BLaER1 treated with 17β-estradiol and CSF1 and Interleukin-3, amounts not matched to agents 10 nM and 100 nM (cell line): ENCODE measurements at regions not wholly inside any gene's neighbourhood (a gene's known extent, or its start where the extent isn't known, plus 50 kb on each side); places are given as distances from the start of the nearest gene placed in this dataset.
"Not testable (repeated sequence)": the region's sequence is repeated elsewhere in the genome, so short reads cannot be mapped to it uniquely, and the experiment has no call there.

Experiments
- H3K27ac ChIP-seq, 11 experiments: shearing (Covaris generic); formaldehyde crosslinking; 2 replicates each; pipeline ENCODE4 v1.8.1; 2022
- H3K27me3 ChIP-seq, 11 experiments: shearing (Covaris generic); formaldehyde crosslinking; 2 replicates each; pipeline ENCODE4 v1.8.1; 2022
- H3K36me3 ChIP-seq, 11 experiments: shearing (Covaris generic); formaldehyde crosslinking; 2 replicates each; pipeline ENCODE4 v1.8.1; 2022
- H3K4me1 ChIP-seq, 10 experiments: shearing (Covaris generic); formaldehyde crosslinking; 2 replicates each; pipeline ENCODE4 v1.8.1; 2022
- H3K4me2 ChIP-seq, 11 experiments: shearing (Covaris generic); formaldehyde crosslinking; 2 replicates each; pipeline ENCODE4 v1.8.1; 2022
- H3K4me3 ChIP-seq, 10 experiments: shearing (Covaris generic); formaldehyde crosslinking; 2 replicates each; pipeline ENCODE4 v1.8.1; 2022
- H3K9ac ChIP-seq, 11 experiments: shearing (Covaris generic); formaldehyde crosslinking; 2 replicates each; pipeline ENCODE4 v1.8.1; 2022
- H3K9me3 ChIP-seq, 11 experiments: shearing (Covaris generic); formaldehyde crosslinking; replicated peaks in 1 of 11; 2 replicates each; pipeline ENCODE4 v1.8.1; 2022
- H4K20me1 ChIP-seq, 11 experiments: shearing (Covaris generic); formaldehyde crosslinking; 2 replicates each; pipeline ENCODE4 v1.8.1; 2022
- Cebpa-rat ChIP-seq, 11 experiments: shearing (Covaris generic); IDR thresholded peaks; 2 replicates each; pipeline ENCODE4 v1.8.1; 2022

GRCh38 chr11:69898123-69898522 is 78.9 kb upstream of the FGF3 start:
- no peak overlapping the region for H3K27ac ChIP-seq
- no peaks in the 10 kb centered on the region for H3K9me3 ChIP-seq
- H3K4me1 ChIP-seq = peaks cover 0 to 25% (median 11%) of the 10 kb centered on the region in 10 experiments; a peak in 17 of 20 replicates
- no peak for TF ChIP-seq Cebpa-rat (IDR thresholded peaks at IDR 0.05)
- H4K20me1 ChIP-seq = peaks cover 0 to 4% (median 0%) of the 10 kb centered on the region in 11 experiments; a peak in 3 of 22 replicates
- H3K4me2 ChIP-seq = no peak overlapping the region
- H3K36me3 ChIP-seq = no peaks in the 10 kb centered on the region
- peaks cover 0 to 10% (median under 1%) of the 10 kb centered on the region in 11 experiments; a peak in 7 of 22 replicates for H3K27me3 ChIP-seq
- no peak overlapping the region for H3K4me3 ChIP-seq
- H3K9ac ChIP-seq = no peak overlapping the region

GRCh38 chr11:69899957-69900821 is 81.0 kb upstream of the FGF3 start:
- Histone ChIP-seq H3K27ac (no peak overlapping the region), H3K4me2 (no peak overlapping the region), H3K27me3 (peaks cover 0 to 23% (median 6%) of the 10 kb centered on the region in 11 experiments; a peak in 7 of 22 replicates), H3K36me3 (no peaks in the 10 kb centered on the region), H3K4me3 (no peak overlapping the region), H4K20me1 (peaks cover 0 to 20% (median 8%) of the 10 kb centered on the region in 11 experiments; a peak in 8 of 22 replicates), H3K9me3 (no peaks in the 10 kb centered on the region), H3K4me1 (peaks cover 0 to 31% (median 28%) of the 10 kb centered on the region in 10 experiments; a peak in 19 of 20 replicates), H3K9ac (no peak overlapping the region)
- TF ChIP-seq Cebpa-rat (IDR thresholded peaks at IDR 0.05) = no peak

GRCh38 chr11:69900822-69901302 is 81.6 kb upstream of the FGF3 start:
- peaks cover 0 to 25% (median 12%) of the 10 kb centered on the region in 11 experiments; a peak in 12 of 22 replicates for H4K20me1 ChIP-seq
- H3K27ac ChIP-seq = not testable (repeated sequence)

GRCh38 chr11:69902337-69902736 is 83.1 kb upstream of the FGF3 start:
- H3K4me1 ChIP-seq = peaks cover 10 to 53% (median 43%) of the 10 kb centered on the region in 10 experiments
- peaks cover 0 to 30% (median 6%) of the 10 kb centered on the region in 11 experiments; a peak in 7 of 22 replicates for H3K27me3 ChIP-seq
- H3K36me3 ChIP-seq = no peaks in the 10 kb centered on the region
- H3K27ac ChIP-seq = no peak overlapping the region
- no peak overlapping the region for H3K4me3 ChIP-seq
- no peak for TF ChIP-seq Cebpa-rat (IDR thresholded peaks at IDR 0.05)
- peaks cover 0 to 37% (median 15%) of the 10 kb centered on the region in 11 experiments; a peak in 12 of 22 replicates for H4K20me1 ChIP-seq
- H3K9ac ChIP-seq = no peak overlapping the region
- H3K9me3 ChIP-seq = no peaks in the 10 kb centered on the region
- peak overlapping the region in 9 of 11 experiments; percentile 7 to 87 (median 80); a peak in 9 of 22 replicates for H3K4me2 ChIP-seq

More at GRCh38 chr11:69900822-69901302, 81.6 kb upstream of the FGF3 start:
- H3K4me1 ChIP-seq = peaks cover 4 to 38% (median 34%) of the 10 kb centered on the region in 10 experiments
- not testable (repeated sequence) for H3K4me3 ChIP-seq, H3K9me3 ChIP-seq, H3K4me2 ChIP-seq, H3K9ac ChIP-seq, H3K36me3 ChIP-seq
- peaks cover 0 to 30% (median 6%) of the 10 kb centered on the region in 11 experiments; a peak in 7 of 22 replicates for H3K27me3 ChIP-seq

GRCh38 chr11:69903211-69903610 is 84.0 kb upstream of the FGF3 start:
- 0 out of 22 replicates have a peak overlapping the region, but pooled peaks of 1 of the 11 experiments have one; percentile 22 for H3K9ac ChIP-seq
- H4K20me1 ChIP-seq = peaks cover 0 to 43% (median 15%) of the 10 kb centered on the region in 11 experiments; a peak in 12 of 22 replicates
- H3K4me3 ChIP-seq = no peak overlapping the region
- peaks cover 0 to 31% (median 7%) of the 10 kb centered on the region in 11 experiments; a peak in 9 of 22 replicates for H3K27me3 ChIP-seq
- H3K4me2 ChIP-seq = peak overlapping the region in 10 of 11 experiments; percentile 3 to 91 (median 82); a peak in 17 of 22 replicates
- no peak for TF ChIP-seq Cebpa-rat (IDR thresholded peaks at IDR 0.05)
- H3K9me3 ChIP-seq = no peaks in the 10 kb centered on the region
- no peaks in the 10 kb centered on the region for H3K36me3 ChIP-seq
- no peak overlapping the region for H3K27ac ChIP-seq
- peaks cover 10 to 61% (median 49%) of the 10 kb centered on the region in 10 experiments for H3K4me1 ChIP-seq

GRCh38 chr11:69904161-69904973 is 85.2 kb upstream of the FGF3 start:
- Histone ChIP-seq H3K4me2 (peak overlapping the region in 10 of 11 experiments; percentile 14 to 91 (median 82); a peak in 18 of 22 replicates), H3K9me3 (no peaks in the 10 kb centered on the region), H3K27me3 (peaks cover 3 to 43% (median 17%) of the 10 kb centered on the region in 11 experiments; a peak in 14 of 22 replicates), H3K4me1 (peaks cover 10 to 72% (median 58%) of the 10 kb centered on the region in 10 experiments), H3K36me3 (no peaks in the 10 kb centered on the region), H3K27ac (no peak overlapping the region), H4K20me1 (peaks cover 0 to 44% (median 15%) of the 10 kb centered on the region in 11 experiments; a peak in 12 of 22 replicates), H3K9ac (peak overlapping the region in 1 of 11 experiments; percentile 28; a peak in 1 of 22 replicates), H3K4me3 (no peak overlapping the region)
- no peak for TF ChIP-seq Cebpa-rat (IDR thresholded peaks at IDR 0.05)

GRCh38 chr11:69904974-69905535 is 85.8 kb upstream of the FGF3 start:
- H3K27me3 ChIP-seq = peaks cover 3 to 47% (median 17%) of the 10 kb centered on the region in 11 experiments; a peak in 14 of 22 replicates
- H3K27ac ChIP-seq = no peak overlapping the region
- H3K4me1 ChIP-seq = peaks cover 17 to 79% (median 65%) of the 10 kb centered on the region in 10 experiments
- H3K4me3 ChIP-seq = no peak overlapping the region
- peaks cover 0 to 50% (median 15%) of the 10 kb centered on the region in 11 experiments; a peak in 12 of 22 replicates for H4K20me1 ChIP-seq
- peak overlapping the region in 10 of 11 experiments; percentile 12 to 91 (median 82); a peak in 18 of 22 replicates for H3K4me2 ChIP-seq
- TF ChIP-seq Cebpa-rat (IDR thresholded peaks at IDR 0.05) = no peak
- H3K9me3 ChIP-seq = no peaks in the 10 kb centered on the region
- H3K36me3 ChIP-seq = no peaks in the 10 kb centered on the region
- peak overlapping the region in 2 of 11 experiments; percentile 1 to 28; a peak in 2 of 22 replicates for H3K9ac ChIP-seq
